Retinal pigment epithelial cell (primary cell): ENCODE measurements at regions not wholly inside any gene's neighbourhood (a gene's known extent, or its start where the extent isn't known, plus 50 kb on each side); places are given as distances from the start of the nearest gene placed in this dataset.

ENCODE experiments used
- DNase-seq: peaks from one replicate; pipeline ENCODE4 v3.0.0-alpha.2; 2010; ENCODE audit warnings: low read depth
- H3K4me3 ChIP-seq: 2 replicates; pipeline ENCODE4 v1.5.1; 2011; ENCODE audit warnings: mild to moderate bottlenecking, low read length, control low read depth, moderate library complexity
- TF ChIP-seq, protein P1 (sequence below): conservative IDR thresholded peaks from 2 replicates; pipeline ENCODE4 v1.5.1; 2011; ENCODE audit warnings: low read depth, low read length, control low read depth, inconsistent platforms

- DNase-seq: no peak
- H3K4me3 ChIP-seq: no peak overlapping the region
- TF ChIP-seq, protein P1, sequence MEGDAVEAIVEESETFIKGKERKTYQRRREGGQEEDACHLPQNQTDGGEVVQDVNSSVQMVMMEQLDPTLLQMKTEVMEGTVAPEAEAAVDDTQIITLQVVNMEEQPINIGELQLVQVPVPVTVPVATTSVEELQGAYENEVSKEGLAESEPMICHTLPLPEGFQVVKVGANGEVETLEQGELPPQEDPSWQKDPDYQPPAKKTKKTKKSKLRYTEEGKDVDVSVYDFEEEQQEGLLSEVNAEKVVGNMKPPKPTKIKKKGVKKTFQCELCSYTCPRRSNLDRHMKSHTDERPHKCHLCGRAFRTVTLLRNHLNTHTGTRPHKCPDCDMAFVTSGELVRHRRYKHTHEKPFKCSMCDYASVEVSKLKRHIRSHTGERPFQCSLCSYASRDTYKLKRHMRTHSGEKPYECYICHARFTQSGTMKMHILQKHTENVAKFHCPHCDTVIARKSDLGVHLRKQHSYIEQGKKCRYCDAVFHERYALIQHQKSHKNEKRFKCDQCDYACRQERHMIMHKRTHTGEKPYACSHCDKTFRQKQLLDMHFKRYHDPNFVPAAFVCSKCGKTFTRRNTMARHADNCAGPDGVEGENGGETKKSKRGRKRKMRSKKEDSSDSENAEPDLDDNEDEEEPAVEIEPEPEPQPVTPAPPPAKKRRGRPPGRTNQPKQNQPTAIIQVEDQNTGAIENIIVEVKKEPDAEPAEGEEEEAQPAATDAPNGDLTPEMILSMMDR: no peak
These were observed 316.2 kb downstream of the ETAA1 start for GRCh38 chr2:67713376-67713775.

DNA sequence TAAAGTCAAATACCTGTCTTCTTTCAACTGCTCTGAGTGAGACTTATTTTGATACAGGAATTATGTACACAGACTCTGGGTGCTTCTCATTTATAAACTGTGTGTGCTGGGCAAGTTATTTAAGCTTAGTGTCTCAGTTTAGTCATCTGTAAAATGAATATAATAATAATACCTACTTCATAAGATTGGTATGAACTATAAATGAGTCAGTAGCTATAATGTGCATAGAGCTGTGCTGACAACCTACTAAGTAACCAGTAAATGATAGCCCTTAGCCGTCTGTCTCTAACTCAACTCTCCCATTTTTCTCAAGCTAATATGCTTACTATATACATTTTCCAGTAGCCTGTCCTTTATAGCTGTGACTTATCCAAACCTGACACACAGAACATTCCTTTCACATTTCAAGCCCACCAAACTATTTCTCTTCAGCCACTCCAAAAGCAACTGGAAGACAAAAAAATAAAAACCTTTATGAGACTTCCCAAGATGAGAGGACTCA, 319.8 kb downstream of the ETAA1 start:
- TF ChIP-seq, protein P1: no peak
- no peak overlapping the region for H3K4me3 ChIP-seq
- no peak for DNase-seq

DNA sequence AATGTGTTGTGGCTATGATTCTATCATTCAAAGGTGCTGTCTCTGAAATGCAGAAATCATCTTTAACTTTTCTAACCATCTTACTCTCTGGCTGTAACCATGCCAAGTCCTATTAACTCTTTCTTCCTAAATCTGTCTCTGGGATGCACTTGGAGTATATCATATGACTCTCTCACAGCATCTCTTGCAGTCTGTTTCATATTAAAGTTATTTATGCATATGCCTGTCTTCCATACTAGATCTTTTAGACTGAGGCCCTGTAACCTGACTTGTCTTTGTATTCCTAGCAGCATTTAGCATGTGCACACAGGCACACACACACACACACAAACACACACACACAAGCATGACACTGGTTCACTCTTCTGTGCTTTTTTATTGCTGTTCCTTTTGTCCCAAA, 320.6 kb downstream of the ETAA1 start:
- H3K4me3 ChIP-seq: no peak overlapping the region
- TF ChIP-seq, protein P1: no peak
- no peak for DNase-seq

DNA sequence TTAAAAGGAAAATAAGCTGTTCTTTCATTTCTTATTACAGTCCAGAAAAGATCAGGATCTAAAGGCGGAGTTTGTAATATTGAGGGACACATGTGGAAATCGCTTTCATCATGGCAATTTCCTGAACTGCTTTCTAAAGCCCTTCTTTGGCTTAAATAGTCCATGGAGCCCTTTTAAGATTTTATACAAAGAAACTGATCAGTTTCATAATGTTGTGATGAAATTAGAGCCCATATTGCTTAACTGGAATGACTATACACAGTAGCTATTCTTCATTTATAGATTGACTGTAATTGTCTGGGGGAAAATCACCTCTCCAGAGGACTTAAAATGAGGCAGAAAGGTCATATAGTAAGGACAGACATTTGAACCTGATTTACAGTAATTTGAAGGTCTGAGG, 322.2 kb downstream of the ETAA1 start:
- no peak overlapping the region for H3K4me3 ChIP-seq
- TF ChIP-seq, protein P1: no peak
- no peak for DNase-seq

DNA sequence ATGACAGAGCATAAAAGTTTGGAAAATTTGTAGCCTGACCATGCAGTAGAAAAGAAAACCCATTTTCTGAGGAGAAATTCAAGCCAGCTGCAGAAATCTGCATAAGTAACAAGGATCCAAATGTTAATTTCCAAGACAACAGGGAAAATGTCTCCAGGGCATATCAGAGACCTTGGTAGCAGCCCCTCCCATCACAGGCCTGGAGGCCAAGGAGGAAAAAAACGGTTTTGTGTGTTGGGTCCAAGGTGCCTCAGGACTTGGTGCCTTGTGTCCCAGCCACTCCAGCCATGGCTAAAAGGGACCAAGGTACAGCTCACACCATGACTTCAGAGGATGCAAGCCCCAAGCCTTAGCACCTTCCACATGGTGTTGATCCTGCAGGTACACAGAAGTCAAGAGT, 324.4 kb downstream of the ETAA1 start:
- no peak for DNase-seq
- TF ChIP-seq, protein P1: no peak

GRCh38 chr2:67724261-67724660, 327.1 kb downstream of the ETAA1 start:
- H3K4me3 ChIP-seq: no peak overlapping the region
- TF ChIP-seq, protein P1: no peak
- DNase-seq: no peak

More for the DNA sequence above, 324.4 kb downstream of the ETAA1 start:
- H3K4me3 ChIP-seq: no peak overlapping the region

DNA sequence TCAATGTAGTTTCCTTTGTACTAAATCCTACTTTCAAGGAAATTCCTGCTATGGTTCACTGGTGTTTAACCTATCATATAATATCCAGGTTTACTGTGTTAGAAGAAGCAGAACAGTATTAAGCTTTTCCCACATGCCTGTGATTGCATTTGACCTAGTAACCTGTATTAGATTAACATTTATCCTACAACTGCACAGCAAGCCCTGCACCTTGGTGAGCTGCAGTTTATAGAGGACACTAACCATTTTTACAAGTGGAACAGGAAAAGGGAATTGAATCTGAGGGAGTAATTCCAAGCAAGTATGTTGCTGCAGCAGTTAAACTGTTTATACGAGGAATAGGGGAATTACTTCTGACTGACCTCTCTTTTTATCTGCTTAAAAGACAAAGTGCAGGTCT, 328.6 kb downstream of the ETAA1 start:
- H3K4me3 ChIP-seq: no peak overlapping the region
- TF ChIP-seq, protein P1: no peak
- no peak for DNase-seq
